CD4-positive, alpha-beta T cell (primary cell): ENCODE measurements at regions not wholly inside any gene's neighbourhood (a gene's known extent, or its start where the extent isn't known, plus 50 kb on each side); places are given as distances from the start of the nearest gene placed in this dataset.

Source experiments
- ATAC-seq: fragments of 200-7000 bp; cut with Tn5 transposase; one replicate; pipeline ENCODE4 v1.10.0; 2022; ENCODE audit warnings: mild to moderate bottlenecking; ENCODE audit not compliant: poor library complexity
- CTCF ChIA-PET: fragments of 350-600 bp; sonication (Branson Sonifier 250); formaldehyde crosslinking; loops from one replicate; lab custom pipeline; 2021; ENCODE audit warnings: antibody characterized with exemption, inconsistent platforms; lab: Charles Lee
- POLR2A ChIA-PET: fragments of 350-600 bp; sonication (Branson Sonifier 250); formaldehyde crosslinking; loops from one replicate; lab custom pipeline; 2021; ENCODE audit warnings: antibody characterized with exemption, inconsistent platforms; lab: Charles Lee
- DNase-seq, 14 experiments: peaks; one replicate each; pipeline ENCODE4 v3.0.0-alpha.2; 2013 to 2020; ENCODE audit warnings: mixed read lengths in 2 of 14
- H3K27ac ChIP-seq, 2 donors: one replicate each; pipeline versions ENCODE4 v1.5.1 to v1.7.0; 2013; ENCODE audit warnings: low read length in 2 of 2, low read depth in 1 of 2, mild to moderate bottlenecking in 1 of 2
- H3K27me3 ChIP-seq, 2 experiments: 1 replicate in 1 of 2; 2 replicates in 1 of 2; pipeline versions ENCODE4 v1.6.1 to v1.7.0; 2013; ENCODE audit warnings: low read length in 2 of 2, control low read depth in 1 of 2, mild to moderate bottlenecking in 1 of 2, moderate library complexity in 1 of 2; ENCODE audit not compliant: insufficient read depth in 2 of 2, control insufficient read depth in 1 of 2
- H3K36me3 ChIP-seq: one replicate; pipeline ENCODE4 v1.6.1; 2013; ENCODE audit warnings: low read length, control low read depth; ENCODE audit not compliant: insufficient read depth
- H3K4me1 ChIP-seq: one replicate; pipeline ENCODE4 v1.6.1; 2013; ENCODE audit warnings: low read length, control low read depth; ENCODE audit not compliant: insufficient read depth
- H3K4me3 ChIP-seq: one replicate; pipeline ENCODE4 v1.5.1; 2013; ENCODE audit warnings: mild to moderate bottlenecking, low read length, moderate library complexity
- H3K9me3 ChIP-seq, 2 experiments: 1 replicate in 1 of 2; 2 replicates in 1 of 2; pipeline versions ENCODE4 v1.6.1 to v1.7.0; 2013; ENCODE audit warnings: low read length in 2 of 2, mild to moderate bottlenecking in 2 of 2, control low read depth in 1 of 2, moderate library complexity in 1 of 2; ENCODE audit not compliant: control insufficient read depth in 1 of 2, insufficient read depth in 1 of 2
- H3K27ac Mint-ChIP-seq: one replicate; pipeline ENCODE4 v1.8.0; 2020; ENCODE audit warnings: mixed read lengths
- H3K27me3 Mint-ChIP-seq: one replicate; pipeline ENCODE4 v1.8.0; 2021; ENCODE audit warnings: mixed read lengths
- H3K36me3 Mint-ChIP-seq: one replicate; pipeline ENCODE4 v1.8.0; 2021; ENCODE audit warnings: low read depth, mixed read lengths
- H3K4me1 Mint-ChIP-seq: one replicate; pipeline ENCODE4 v1.8.0; 2021; ENCODE audit warnings: low read depth, mixed read lengths
- H3K4me3 Mint-ChIP-seq: one replicate; pipeline ENCODE4 v1.8.0; 2020; ENCODE audit warnings: mild to moderate bottlenecking, mixed read lengths
- H3K9me3 Mint-ChIP-seq: one replicate; pipeline ENCODE4 v1.8.0; 2020; ENCODE audit warnings: mixed read lengths
- CTCF ChIP-seq: fragments of 200-600 bp; IDR thresholded peaks from one replicate; pipeline ENCODE4 v1.8.0; 2022; ENCODE audit warnings: antibody characterized with exemption, mild to moderate bottlenecking
- intact Hi-C, 2 experiments: fragments of 100-400 bp; cut with DNase I in 1 of 2; cut with micrococcal nuclease in 1 of 2; formaldehyde crosslinking; loops; one replicate each; pipeline versions ENCODE4 v1.15.1 to v1.9.0; 2023 to 2025; cut with DNase I, micrococcal nuclease

- Histone ChIP-seq H3K9me3 (no peaks in the 10 kb centered on the region), H3K27ac (no peak overlapping the region), H3K27me3 (no peaks in the 10 kb centered on the region), H3K4me3 (no peak overlapping the region), H3K36me3 (no peaks in the 10 kb centered on the region), H3K4me1 (no peaks in the 10 kb centered on the region)
- no peak overlapping the region for H3K27ac Mint-ChIP-seq
- POLR2A ChIA-PET = no interaction called here
- CTCF ChIA-PET = interaction anchor here (0.6 kb wide), 1 partner anchor 901 kb away, joined by 3 read pairs; no protein-coding TSS in a partner anchor
- intact Hi-C loops = no loop called here
- no peak for ATAC-seq
- H3K9me3 Mint-ChIP-seq = no peaks in the 10 kb centered on the region
- no peaks in the 10 kb centered on the region for H3K4me1 Mint-ChIP-seq
- no peak for DNase-seq
- H3K27me3 Mint-ChIP-seq = no peaks in the 10 kb centered on the region
- H3K36me3 Mint-ChIP-seq = no peaks in the 10 kb centered on the region
- H3K4me3 Mint-ChIP-seq = no peak overlapping the region
- no peak for TF ChIP-seq CTCF
These were observed 524.3 kb downstream of the RASEF start for GRCh38 chr9:82538634-82539033.

GRCh38 chr9:82539146-82539545 is 523.8 kb downstream of the RASEF start:
- Mint-ChIP-seq H3K27ac (no peak overlapping the region), H3K4me3 (no peak overlapping the region)

GRCh38 chr9:82539856-82540579 is 522.9 kb downstream of the RASEF start:
- no peaks in the 10 kb centered on the region for H3K36me3 ChIP-seq
- H3K36me3 Mint-ChIP-seq = no peaks in the 10 kb centered on the region
- no peaks in the 10 kb centered on the region for H3K27me3 ChIP-seq
- no peaks in the 10 kb centered on the region for H3K4me1 Mint-ChIP-seq
- H3K9me3 ChIP-seq = no peaks in the 10 kb centered on the region
- DNase-seq (peak in 2 of 14 experiments; percentile 7 to 14), ATAC-seq (no peak)
- H3K27me3 Mint-ChIP-seq = no peaks in the 10 kb centered on the region
- no peak for TF ChIP-seq CTCF
- H3K4me1 ChIP-seq = no peaks in the 10 kb centered on the region
- no peak overlapping the region for H3K27ac ChIP-seq
- H3K4me3 ChIP-seq = no peak overlapping the region
- CTCF ChIA-PET = no interaction called here
- intact Hi-C loops = no loop called here
- no peak overlapping the region for H3K27ac Mint-ChIP-seq
- POLR2A ChIA-PET = no interaction called here
- no peak overlapping the region for H3K4me3 Mint-ChIP-seq
- H3K9me3 Mint-ChIP-seq = peaks cover 3% of the 10 kb centered on the region

More at GRCh38 chr9:82539146-82539545, 523.8 kb downstream of the RASEF start:
- no peak for TF ChIP-seq CTCF
- intact Hi-C loops = no loop called here
- Mint-ChIP-seq H3K9me3 (no peaks in the 10 kb centered on the region), H3K27me3 (no peaks in the 10 kb centered on the region), H3K36me3 (no peaks in the 10 kb centered on the region), H3K4me1 (no peaks in the 10 kb centered on the region)
- ChIA-PET POLR2A (no interaction called here), CTCF (interaction anchor here (0.6 kb wide), 1 partner anchor 901 kb away, joined by 3 read pairs; no protein-coding TSS in a partner anchor)
- Histone ChIP-seq H3K9me3 (no peaks in the 10 kb centered on the region), H3K4me1 (no peaks in the 10 kb centered on the region), H3K4me3 (no peak overlapping the region), H3K27me3 (no peaks in the 10 kb centered on the region), H3K27ac (no peak overlapping the region), H3K36me3 (no peaks in the 10 kb centered on the region)
- ATAC-seq (no peak), DNase-seq (no peak)
